Muscle layer of duodenum (tissue), 2 donors: ENCODE measurements at regions not wholly inside any gene's neighbourhood (a gene's known extent, or its start where the extent isn't known, plus 50 kb on each side); places are given as distances from the start of the nearest gene placed in this dataset.

Experiments used
- H3K27ac ChIP-seq: one replicate; pipeline ENCODE4 v1.7.0; 2013; ENCODE audit warnings: mild to moderate bottlenecking, low read length
- H3K27me3 ChIP-seq: one replicate; pipeline ENCODE4 v1.7.0; 2013; ENCODE audit warnings: low read depth, mild to moderate bottlenecking, control low read depth, low read length
- H3K36me3 ChIP-seq, 2 donors: one replicate each; pipeline ENCODE4 v1.7.0; 2013; ENCODE audit warnings: low read length in 2 of 2, control low read depth in 1 of 2, mild to moderate bottlenecking in 1 of 2; ENCODE audit not compliant: insufficient read depth in 2 of 2, control insufficient read depth in 1 of 2
- H3K4me1 ChIP-seq, 2 donors: one replicate each; pipeline ENCODE4 v1.7.0; 2013; ENCODE audit warnings: low read length in 2 of 2, mild to moderate bottlenecking in 2 of 2, control low read depth in 1 of 2, moderate library complexity in 1 of 2; ENCODE audit not compliant: insufficient read depth in 2 of 2, control insufficient read depth in 1 of 2
- H3K4me3 ChIP-seq, 2 donors: one replicate each; pipeline ENCODE4 v1.7.0; 2013; ENCODE audit warnings: low read length in 2 of 2, low read depth in 1 of 2, mild to moderate bottlenecking in 1 of 2
- H3K9me3 ChIP-seq, 2 donors: one replicate each; pipeline ENCODE4 v1.7.0; 2013; ENCODE audit warnings: low read length in 2 of 2, control low read depth in 1 of 2, mild to moderate bottlenecking in 1 of 2; ENCODE audit not compliant: control insufficient read depth in 1 of 2
- donor health status: healthy.

- H3K4me3 ChIP-seq, result no peak overlapping the region
- no peak overlapping the region for H3K27ac ChIP-seq
- no peaks in the 10 kb centered on the region for H3K36me3 ChIP-seq
- no peaks in the 10 kb centered on the region for H3K27me3 ChIP-seq
- H3K4me1 ChIP-seq, result no peaks in the 10 kb centered on the region
- H3K9me3 ChIP-seq, result no peaks in the 10 kb centered on the region
Measured at GRCh38 chr4:180391613-180392012, 1851.6 kb upstream of the TENM3 start.

GRCh38 chr4:180394312-180394711, 1848.9 kb upstream of the TENM3 start:
- H3K9me3 ChIP-seq, result no peaks in the 10 kb centered on the region
- H3K27ac ChIP-seq, result no peak overlapping the region
- H3K36me3 ChIP-seq, result no peaks in the 10 kb centered on the region
- no peaks in the 10 kb centered on the region for H3K4me1 ChIP-seq
- H3K27me3 ChIP-seq, result no peaks in the 10 kb centered on the region
- H3K4me3 ChIP-seq, result no peak overlapping the region

GRCh38 chr4:180394730-180395129, 1848.5 kb upstream of the TENM3 start:
- Histone ChIP-seq H3K27me3 (no peaks in the 10 kb centered on the region), H3K4me1 (no peaks in the 10 kb centered on the region), H3K27ac (no peak overlapping the region), H3K36me3 (no peaks in the 10 kb centered on the region), H3K4me3 (no peak overlapping the region), H3K9me3 (no peaks in the 10 kb centered on the region)

- no peaks in the 10 kb centered on the region for H3K4me1 ChIP-seq
- no peaks in the 10 kb centered on the region for H3K36me3 ChIP-seq
- H3K27ac ChIP-seq, result no peak overlapping the region
- no peak overlapping the region for H3K4me3 ChIP-seq
- no peaks in the 10 kb centered on the region for H3K9me3 ChIP-seq
- H3K27me3 ChIP-seq, result no peaks in the 10 kb centered on the region
Measured at GRCh38 chr4:180398564-180398963, 1844.6 kb upstream of the TENM3 start.

- Histone ChIP-seq H3K36me3 (no peaks in the 10 kb centered on the region), H3K9me3 (no peaks in the 10 kb centered on the region), H3K27ac (no peak overlapping the region), H3K4me3 (no peak overlapping the region), H3K27me3 (no peaks in the 10 kb centered on the region), H3K4me1 (no peaks in the 10 kb centered on the region)
Measured at GRCh38 chr4:180407275-180407885, 1835.8 kb upstream of the TENM3 start.

- H3K27me3 ChIP-seq, result no peaks in the 10 kb centered on the region
- H3K4me1 ChIP-seq, result no peaks in the 10 kb centered on the region
- H3K36me3 ChIP-seq, result no peaks in the 10 kb centered on the region
- no peak overlapping the region for H3K27ac ChIP-seq
- H3K9me3 ChIP-seq, result no peaks in the 10 kb centered on the region
- no peak overlapping the region for H3K4me3 ChIP-seq
Measured at GRCh38 chr4:180418819-180419531, 1824.2 kb upstream of the TENM3 start.

- Histone ChIP-seq H3K36me3 (no peaks in the 10 kb centered on the region), H3K4me1 (no peaks in the 10 kb centered on the region), H3K27me3 (no peaks in the 10 kb centered on the region), H3K27ac (no peak overlapping the region), H3K4me3 (no peak overlapping the region), H3K9me3 (no peaks in the 10 kb centered on the region)
Measured at GRCh38 chr4:180422989-180423711, 1820.1 kb upstream of the TENM3 start.

- no peaks in the 10 kb centered on the region for H3K36me3 ChIP-seq
Measured at GRCh38 chr4:180423712-180424057, 1819.5 kb upstream of the TENM3 start.

GRCh38 chr4:180426938-180427337, 1816.3 kb upstream of the TENM3 start:
- Histone ChIP-seq H3K27me3 (no peaks in the 10 kb centered on the region), H3K36me3 (no peaks in the 10 kb centered on the region)

More at GRCh38 chr4:180423712-180424057, 1819.5 kb upstream of the TENM3 start:
- no peak overlapping the region for H3K27ac ChIP-seq
- no peaks in the 10 kb centered on the region for H3K4me1 ChIP-seq
- H3K9me3 ChIP-seq, result no peaks in the 10 kb centered on the region
- no peak overlapping the region for H3K4me3 ChIP-seq
- H3K27me3 ChIP-seq, result no peaks in the 10 kb centered on the region

GRCh38 chr4:180430283-180430682, 1812.9 kb upstream of the TENM3 start:
- Histone ChIP-seq H3K4me3 (no peak overlapping the region), H3K27ac (no peak overlapping the region), H3K4me1 (no peaks in the 10 kb centered on the region), H3K27me3 (no peaks in the 10 kb centered on the region), H3K36me3 (no peaks in the 10 kb centered on the region), H3K9me3 (no peaks in the 10 kb centered on the region)

More at GRCh38 chr4:180426938-180427337, 1816.3 kb upstream of the TENM3 start:
- Histone ChIP-seq H3K4me3 (no peak overlapping the region), H3K4me1 (no peaks in the 10 kb centered on the region), H3K27ac (no peak overlapping the region), H3K9me3 (no peaks in the 10 kb centered on the region)

- no peaks in the 10 kb centered on the region for H3K27me3 ChIP-seq
- H3K4me3 ChIP-seq, result no peak overlapping the region
- H3K36me3 ChIP-seq, result no peaks in the 10 kb centered on the region
- no peaks in the 10 kb centered on the region for H3K9me3 ChIP-seq
- H3K27ac ChIP-seq, result no peak overlapping the region
- H3K4me1 ChIP-seq, result no peaks in the 10 kb centered on the region
Measured at GRCh38 chr4:180434131-180434895, 1808.9 kb upstream of the TENM3 start.
